ENCODE measurements at regions not wholly inside any gene's neighbourhood (a gene's known extent, or its start where the extent isn't known, plus 50 kb on each side); places are given as distances from the start of the nearest gene placed in this dataset.

- TF ChIP-seq POLR2AphosphoS5 (IDR thresholded peaks at IDR 0.05) (no peak), CTCF (IDR thresholded peaks at IDR 0.05 in 8 of 11, conservative IDR thresholded peaks at IDR 0.05 in 3 of 11) (no peak)
Observed at GRCh38 chrX:39018541-39018940, 217.3 kb downstream of the MID1IP1 start.

Measured in spleen (tissue), 7 donors.